Liver (tissue), 8 donors: ENCODE measurements at regions not wholly inside any gene's neighbourhood (a gene's known extent, or its start where the extent isn't known, plus 50 kb on each side); places are given as distances from the start of the nearest gene placed in this dataset.

Source experiments
- DNase-seq: peaks from one replicate; pipeline ENCODE4 v3.0.0-alpha.2; 2017; ENCODE audit warnings: low spot score
- H3K27ac ChIP-seq, 2 donors: one replicate each; pipeline ENCODE4 v1.7.0; 2013; ENCODE audit warnings: inconsistent platforms in 2 of 2, low read length in 2 of 2, control low read depth in 1 of 2, low read depth in 1 of 2, mild to moderate bottlenecking in 1 of 2
- H3K27me3 ChIP-seq, 4 donors: one replicate each; pipeline versions ENCODE4 v1.6.1 to v1.7.0; 2013; ENCODE audit warnings: low read length in 3 of 4, inconsistent platforms in 1 of 4, mild to moderate bottlenecking in 1 of 4, moderate library complexity in 1 of 4; ENCODE audit not compliant: control insufficient read depth in 4 of 4, insufficient read depth in 4 of 4
- H3K36me3 ChIP-seq, 4 donors: one replicate each; pipeline versions ENCODE4 v1.6.1 to v1.7.0; 2013; ENCODE audit warnings: low read length in 3 of 4, mild to moderate bottlenecking in 3 of 4, low read depth in 1 of 4, moderate library complexity in 1 of 4; ENCODE audit not compliant: control insufficient read depth in 4 of 4, insufficient read depth in 3 of 4
- H3K4me1 ChIP-seq, 4 donors: one replicate each; pipeline versions ENCODE4 v1.6.1 to v1.7.0; 2013; ENCODE audit warnings: low read length in 3 of 4, mild to moderate bottlenecking in 3 of 4, moderate library complexity in 1 of 4; ENCODE audit not compliant: control insufficient read depth in 4 of 4, insufficient read depth in 4 of 4
- H3K4me3 ChIP-seq, 3 donors: one replicate each; pipeline versions ENCODE4 v1.6.1 to v1.7.0; 2013; ENCODE audit warnings: low read length in 3 of 3, control low read depth in 1 of 3, low read depth in 1 of 3, mild to moderate bottlenecking in 1 of 3
- H3K9ac ChIP-seq, 2 donors: one replicate each; pipeline ENCODE4 v1.7.0; 2013; ENCODE audit warnings: low read length in 2 of 2, mild to moderate bottlenecking in 2 of 2, moderate library complexity in 2 of 2, control low read depth in 1 of 2, low read depth in 1 of 2
- H3K9me3 ChIP-seq, 4 donors: one replicate each; pipeline versions ENCODE4 v1.6.1 to v1.7.0; 2013; ENCODE audit warnings: low read length in 3 of 4; ENCODE audit not compliant: control insufficient read depth in 4 of 4
- FOXA2 ChIP-seq: IDR thresholded peaks from 2 replicates; pipeline ENCODE4 v1.6.1; 2016; ENCODE audit warnings: antibody characterized with exemption
- GABPA ChIP-seq, 2 donors: IDR thresholded peaks in 1 of 2; conservative IDR thresholded peaks in 1 of 2; 2 replicates each; pipeline ENCODE4 v1.6.1; 2016; ENCODE audit warnings: antibody characterized with exemption in 2 of 2, mild to moderate bottlenecking in 1 of 2, moderate library complexity in 1 of 2
- HNF4A ChIP-seq, 2 donors: conservative IDR thresholded peaks; 2 replicates each; pipeline ENCODE4 v1.6.1; 2016; ENCODE audit warnings: antibody characterized with exemption in 2 of 2, mild to moderate bottlenecking in 2 of 2
- HNF4G ChIP-seq: IDR thresholded peaks from 2 replicates; pipeline ENCODE4 v1.6.1; 2016; ENCODE audit warnings: antibody characterized with exemption
- JUND ChIP-seq, 2 donors: IDR thresholded peaks; 2 replicates each; pipeline ENCODE4 v1.6.1; 2016; ENCODE audit warnings: antibody characterized with exemption in 2 of 2
- NR2F2 ChIP-seq: IDR thresholded peaks from 2 replicates; pipeline ENCODE4 v1.6.1; 2016; ENCODE audit warnings: antibody characterized with exemption
- RAD21 ChIP-seq, 2 donors: IDR thresholded peaks; 2 replicates each; pipeline ENCODE4 v1.6.1; 2016; ENCODE audit warnings: antibody characterized with exemption in 2 of 2, mild to moderate bottlenecking in 2 of 2
- RXRA ChIP-seq, 2 donors: IDR thresholded peaks; 2 replicates each; pipeline ENCODE4 v1.6.1; 2017 to 2018; ENCODE audit warnings: antibody characterized with exemption in 2 of 2, mild to moderate bottlenecking in 1 of 2
- SP1 ChIP-seq: IDR thresholded peaks from 2 replicates; pipeline ENCODE4 v1.6.1; 2018; ENCODE audit warnings: antibody characterized with exemption, mild to moderate bottlenecking
- TAF1 ChIP-seq: conservative IDR thresholded peaks from 2 replicates; pipeline ENCODE4 v1.6.1; 2016; ENCODE audit warnings: antibody characterized with exemption, mild to moderate bottlenecking
- whole genome bisulfite sequencing: extraction: QIAGEN DNeasy Blood & Tissue Kit; methylation state at CpG from one replicate; pipeline ENCODE4 v1.1.7; 2013; 5-methylcytosine and 5-hydroxymethylcytosine counted together
- TF ChIP-seq, protein P1 (sequence below): IDR thresholded peaks from 2 replicates; pipeline ENCODE4 v1.6.1; 2016; ENCODE audit warnings: antibody characterized with exemption
- TF ChIP-seq, protein P2 (sequence below): IDR thresholded peaks from 2 replicates; pipeline ENCODE4 v1.6.1; 2016; ENCODE audit warnings: antibody characterized with exemption, mild to moderate bottlenecking
- TF ChIP-seq, protein P3 (sequence below): IDR thresholded peaks from 2 replicates; pipeline ENCODE4 v1.6.1; 2016; ENCODE audit warnings: antibody characterized with exemption
- TF ChIP-seq, protein P4 (sequence below): fragments of 150-350 bp; IDR thresholded peaks from 2 replicates; pipeline ENCODE4 v1.5.1; 2017; ENCODE audit warnings: improper control_type of control experiment, low read depth, low read length; ENCODE audit not compliant: missing input control
- donor health status: healthy.
- donor health status: healthy.
- donor health status: healthy.
- donor health status: healthy.
- donor health status: healthy.

DNA sequence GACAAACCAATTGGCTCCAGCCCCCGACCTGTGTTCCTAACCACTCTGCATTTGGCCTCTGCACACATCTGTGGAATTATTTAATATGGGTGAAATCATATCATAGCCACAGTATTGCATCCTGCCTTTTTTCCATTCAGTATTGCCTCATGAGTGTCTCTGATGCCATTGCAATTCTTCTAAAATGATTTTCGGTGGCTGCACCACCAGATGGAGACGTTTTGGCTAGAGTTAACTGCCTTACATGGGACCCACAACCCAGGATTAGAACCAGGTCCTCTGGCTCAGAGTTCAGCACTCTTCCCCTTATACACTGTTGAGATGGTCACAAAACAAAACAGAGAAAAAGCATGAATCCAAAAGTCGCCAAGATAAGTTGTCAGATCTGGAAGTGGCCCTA lies 180.8 kb downstream of the EMX2 start:
- no peak for DNase-seq
- no peaks in the 10 kb centered on the region for H3K4me1 ChIP-seq
- TF ChIP-seq, protein P1, sequence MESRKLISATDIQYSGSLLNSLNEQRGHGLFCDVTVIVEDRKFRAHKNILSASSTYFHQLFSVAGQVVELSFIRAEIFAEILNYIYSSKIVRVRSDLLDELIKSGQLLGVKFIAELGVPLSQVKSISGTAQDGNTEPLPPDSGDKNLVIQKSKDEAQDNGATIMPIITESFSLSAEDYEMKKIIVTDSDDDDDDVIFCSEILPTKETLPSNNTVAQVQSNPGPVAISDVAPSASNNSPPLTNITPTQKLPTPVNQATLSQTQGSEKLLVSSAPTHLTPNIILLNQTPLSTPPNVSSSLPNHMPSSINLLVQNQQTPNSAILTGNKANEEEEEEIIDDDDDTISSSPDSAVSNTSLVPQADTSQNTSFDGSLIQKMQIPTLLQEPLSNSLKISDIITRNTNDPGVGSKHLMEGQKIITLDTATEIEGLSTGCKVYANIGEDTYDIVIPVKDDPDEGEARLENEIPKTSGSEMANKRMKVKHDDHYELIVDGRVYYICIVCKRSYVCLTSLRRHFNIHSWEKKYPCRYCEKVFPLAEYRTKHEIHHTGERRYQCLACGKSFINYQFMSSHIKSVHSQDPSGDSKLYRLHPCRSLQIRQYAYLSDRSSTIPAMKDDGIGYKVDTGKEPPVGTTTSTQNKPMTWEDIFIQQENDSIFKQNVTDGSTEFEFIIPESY, result no peak
- TF ChIP-seq, protein P2, sequence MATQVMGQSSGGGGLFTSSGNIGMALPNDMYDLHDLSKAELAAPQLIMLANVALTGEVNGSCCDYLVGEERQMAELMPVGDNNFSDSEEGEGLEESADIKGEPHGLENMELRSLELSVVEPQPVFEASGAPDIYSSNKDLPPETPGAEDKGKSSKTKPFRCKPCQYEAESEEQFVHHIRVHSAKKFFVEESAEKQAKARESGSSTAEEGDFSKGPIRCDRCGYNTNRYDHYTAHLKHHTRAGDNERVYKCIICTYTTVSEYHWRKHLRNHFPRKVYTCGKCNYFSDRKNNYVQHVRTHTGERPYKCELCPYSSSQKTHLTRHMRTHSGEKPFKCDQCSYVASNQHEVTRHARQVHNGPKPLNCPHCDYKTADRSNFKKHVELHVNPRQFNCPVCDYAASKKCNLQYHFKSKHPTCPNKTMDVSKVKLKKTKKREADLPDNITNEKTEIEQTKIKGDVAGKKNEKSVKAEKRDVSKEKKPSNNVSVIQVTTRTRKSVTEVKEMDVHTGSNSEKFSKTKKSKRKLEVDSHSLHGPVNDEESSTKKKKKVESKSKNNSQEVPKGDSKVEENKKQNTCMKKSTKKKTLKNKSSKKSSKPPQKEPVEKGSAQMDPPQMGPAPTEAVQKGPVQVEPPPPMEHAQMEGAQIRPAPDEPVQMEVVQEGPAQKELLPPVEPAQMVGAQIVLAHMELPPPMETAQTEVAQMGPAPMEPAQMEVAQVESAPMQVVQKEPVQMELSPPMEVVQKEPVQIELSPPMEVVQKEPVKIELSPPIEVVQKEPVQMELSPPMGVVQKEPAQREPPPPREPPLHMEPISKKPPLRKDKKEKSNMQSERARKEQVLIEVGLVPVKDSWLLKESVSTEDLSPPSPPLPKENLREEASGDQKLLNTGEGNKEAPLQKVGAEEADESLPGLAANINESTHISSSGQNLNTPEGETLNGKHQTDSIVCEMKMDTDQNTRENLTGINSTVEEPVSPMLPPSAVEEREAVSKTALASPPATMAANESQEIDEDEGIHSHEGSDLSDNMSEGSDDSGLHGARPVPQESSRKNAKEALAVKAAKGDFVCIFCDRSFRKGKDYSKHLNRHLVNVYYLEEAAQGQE, result no peak
- TF ChIP-seq, protein P3, sequence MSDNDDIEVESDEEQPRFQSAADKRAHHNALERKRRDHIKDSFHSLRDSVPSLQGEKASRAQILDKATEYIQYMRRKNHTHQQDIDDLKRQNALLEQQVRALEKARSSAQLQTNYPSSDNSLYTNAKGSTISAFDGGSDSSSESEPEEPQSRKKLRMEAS, result no peak
- no peak for TF ChIP-seq JUND (IDR thresholded peaks at IDR 0.05)
- TF ChIP-seq SP1, result no peak
- no peak for TF ChIP-seq NR2F2
- TF ChIP-seq TAF1, result no peak
- TF ChIP-seq RXRA (IDR thresholded peaks at IDR 0.05), result no peak
- no peak for TF ChIP-seq GABPA (IDR thresholded peaks at IDR 0.05 in 1 of 2, conservative IDR thresholded peaks at IDR 0.05 in 1 of 2)
- no peaks in the 10 kb centered on the region for H3K36me3 ChIP-seq
- 52% methylated on average over 4 of the region's 4 CpGs for WGBS
- H3K27me3 ChIP-seq, result peaks cover 0 to 3% (median 1%) of the 10 kb centered on the region in 4 donors
- no peaks in the 10 kb centered on the region for H3K9me3 ChIP-seq
- no peak overlapping the region for H3K27ac ChIP-seq
- H3K9ac ChIP-seq, result no peak overlapping the region
- H3K4me3 ChIP-seq, result no peak overlapping the region

DNA sequence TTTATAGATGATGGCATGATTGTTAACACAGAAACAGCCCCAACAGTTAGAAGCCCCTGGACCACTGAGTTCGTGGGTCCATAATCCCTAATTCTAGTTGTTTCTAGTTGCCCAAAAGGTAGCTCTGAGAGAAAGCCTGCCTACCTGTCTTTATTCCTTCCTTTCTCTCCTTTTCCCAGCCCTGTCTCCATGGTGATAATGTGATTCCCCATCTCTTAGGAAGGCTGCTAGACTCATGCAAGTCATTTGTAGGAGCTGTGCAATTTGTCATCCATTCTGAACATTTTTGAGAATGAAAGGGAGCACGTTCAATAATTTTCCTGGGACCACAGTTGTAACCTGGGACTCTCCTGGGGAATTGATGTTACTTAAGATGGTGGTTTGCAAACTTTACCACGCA lies 183.4 kb downstream of the EMX2 start:
- H3K36me3 ChIP-seq, result no peaks in the 10 kb centered on the region
- 57% methylated on average over 3 of the region's 3 CpGs for WGBS
- TF ChIP-seq HNF4A (conservative IDR thresholded peaks at IDR 0.05), result no peak
- no peak for TF ChIP-seq HNF4G
- no peak for TF ChIP-seq GABPA (IDR thresholded peaks at IDR 0.05 in 1 of 2, conservative IDR thresholded peaks at IDR 0.05 in 1 of 2)
- TF ChIP-seq NR2F2, result no peak
- TF ChIP-seq, protein P3, result no peak
- TF ChIP-seq RXRA (IDR thresholded peaks at IDR 0.05), result no peak
- TF ChIP-seq, protein P2, result no peak
- TF ChIP-seq FOXA2, result no peak
- TF ChIP-seq RAD21 (IDR thresholded peaks at IDR 0.05), result no peak
- TF ChIP-seq, protein P4, sequence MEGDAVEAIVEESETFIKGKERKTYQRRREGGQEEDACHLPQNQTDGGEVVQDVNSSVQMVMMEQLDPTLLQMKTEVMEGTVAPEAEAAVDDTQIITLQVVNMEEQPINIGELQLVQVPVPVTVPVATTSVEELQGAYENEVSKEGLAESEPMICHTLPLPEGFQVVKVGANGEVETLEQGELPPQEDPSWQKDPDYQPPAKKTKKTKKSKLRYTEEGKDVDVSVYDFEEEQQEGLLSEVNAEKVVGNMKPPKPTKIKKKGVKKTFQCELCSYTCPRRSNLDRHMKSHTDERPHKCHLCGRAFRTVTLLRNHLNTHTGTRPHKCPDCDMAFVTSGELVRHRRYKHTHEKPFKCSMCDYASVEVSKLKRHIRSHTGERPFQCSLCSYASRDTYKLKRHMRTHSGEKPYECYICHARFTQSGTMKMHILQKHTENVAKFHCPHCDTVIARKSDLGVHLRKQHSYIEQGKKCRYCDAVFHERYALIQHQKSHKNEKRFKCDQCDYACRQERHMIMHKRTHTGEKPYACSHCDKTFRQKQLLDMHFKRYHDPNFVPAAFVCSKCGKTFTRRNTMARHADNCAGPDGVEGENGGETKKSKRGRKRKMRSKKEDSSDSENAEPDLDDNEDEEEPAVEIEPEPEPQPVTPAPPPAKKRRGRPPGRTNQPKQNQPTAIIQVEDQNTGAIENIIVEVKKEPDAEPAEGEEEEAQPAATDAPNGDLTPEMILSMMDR, result no peak
- H3K27ac ChIP-seq, result no peak overlapping the region
- H3K27me3 ChIP-seq, result peaks cover 0 to 3% (median 3%) of the 10 kb centered on the region in 4 donors
- no peaks in the 10 kb centered on the region for H3K4me1 ChIP-seq
- no peaks in the 10 kb centered on the region for H3K9me3 ChIP-seq
- H3K4me3 ChIP-seq, result no peak overlapping the region
- no peak overlapping the region for H3K9ac ChIP-seq
- DNase-seq, result no peak
